Osteocyte (in vitro differentiated cells): ENCODE measurements at regions not wholly inside any gene's neighbourhood (a gene's known extent, or its start where the extent isn't known, plus 50 kb on each side); places are given as distances from the start of the nearest gene placed in this dataset.

Source experiments
- DNase-seq: peaks from one replicate; pipeline ENCODE4 v3.0.0; 2021; ENCODE audit warnings: mixed read lengths; ENCODE audit not compliant: unreplicated experiment; ENCODE audit errors: extremely low spot score
- H3K27ac Mint-ChIP-seq: one replicate; pipeline ENCODE4 v1.8.0; 2021; ENCODE audit warnings: mild to moderate bottlenecking, mixed read lengths; ENCODE audit not compliant: unreplicated experiment
- H3K27me3 Mint-ChIP-seq: one replicate; pipeline ENCODE4 v1.8.0; 2021; ENCODE audit warnings: mixed read lengths; ENCODE audit not compliant: unreplicated experiment
- H3K36me3 Mint-ChIP-seq: one replicate; pipeline ENCODE4 v1.8.0; 2021; ENCODE audit warnings: mixed read lengths; ENCODE audit not compliant: unreplicated experiment
- H3K4me1 Mint-ChIP-seq: one replicate; pipeline ENCODE4 v1.8.0; 2021; ENCODE audit warnings: mixed read lengths; ENCODE audit not compliant: unreplicated experiment
- H3K4me3 Mint-ChIP-seq: one replicate; pipeline ENCODE4 v1.8.0; 2021; ENCODE audit warnings: mild to moderate bottlenecking, moderate library complexity, mixed read lengths; ENCODE audit not compliant: unreplicated experiment
- H3K9me3 Mint-ChIP-seq: one replicate; pipeline ENCODE4 v1.8.0; 2021; ENCODE audit warnings: mixed read lengths; ENCODE audit not compliant: unreplicated experiment
- TF ChIP-seq, protein P1 (sequence below): fragments of 200-600 bp; sonication (generic); IDR thresholded peaks from 2 replicates; pipeline ENCODE4 v1.5.0; 2021; ENCODE audit warnings: antibody characterized with exemption, mild to moderate bottlenecking, moderate library complexity

DNA sequence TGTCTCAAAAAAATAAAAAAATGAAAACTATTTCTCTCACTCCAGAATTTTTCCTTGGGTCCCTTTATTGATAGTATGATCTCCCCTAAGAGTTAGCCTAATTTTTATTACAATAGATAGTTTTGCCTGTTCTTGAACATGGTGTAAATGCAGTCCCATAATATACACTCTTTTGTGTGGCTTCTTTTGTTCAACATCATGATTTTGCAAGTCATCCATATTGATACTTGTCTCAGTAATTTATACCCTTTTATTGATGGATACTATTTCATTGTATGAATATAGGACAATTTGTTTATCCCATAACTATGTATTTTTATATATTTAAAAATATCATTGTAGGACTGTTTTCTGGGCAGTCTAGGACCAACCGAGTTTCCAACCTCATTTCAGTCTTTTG, 207.0 kb downstream of the UTP18 start:
- Mint-ChIP-seq H3K27ac (no peak overlapping the region), H3K4me1 (no peaks in the 10 kb centered on the region), H3K4me3 (no peak overlapping the region), H3K27me3 (no peaks in the 10 kb centered on the region), H3K9me3 (no peaks in the 10 kb centered on the region), H3K36me3 (no peaks in the 10 kb centered on the region)
- no peak for DNase-seq
- TF ChIP-seq, protein P1, sequence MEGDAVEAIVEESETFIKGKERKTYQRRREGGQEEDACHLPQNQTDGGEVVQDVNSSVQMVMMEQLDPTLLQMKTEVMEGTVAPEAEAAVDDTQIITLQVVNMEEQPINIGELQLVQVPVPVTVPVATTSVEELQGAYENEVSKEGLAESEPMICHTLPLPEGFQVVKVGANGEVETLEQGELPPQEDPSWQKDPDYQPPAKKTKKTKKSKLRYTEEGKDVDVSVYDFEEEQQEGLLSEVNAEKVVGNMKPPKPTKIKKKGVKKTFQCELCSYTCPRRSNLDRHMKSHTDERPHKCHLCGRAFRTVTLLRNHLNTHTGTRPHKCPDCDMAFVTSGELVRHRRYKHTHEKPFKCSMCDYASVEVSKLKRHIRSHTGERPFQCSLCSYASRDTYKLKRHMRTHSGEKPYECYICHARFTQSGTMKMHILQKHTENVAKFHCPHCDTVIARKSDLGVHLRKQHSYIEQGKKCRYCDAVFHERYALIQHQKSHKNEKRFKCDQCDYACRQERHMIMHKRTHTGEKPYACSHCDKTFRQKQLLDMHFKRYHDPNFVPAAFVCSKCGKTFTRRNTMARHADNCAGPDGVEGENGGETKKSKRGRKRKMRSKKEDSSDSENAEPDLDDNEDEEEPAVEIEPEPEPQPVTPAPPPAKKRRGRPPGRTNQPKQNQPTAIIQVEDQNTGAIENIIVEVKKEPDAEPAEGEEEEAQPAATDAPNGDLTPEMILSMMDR: no peak

DNA sequence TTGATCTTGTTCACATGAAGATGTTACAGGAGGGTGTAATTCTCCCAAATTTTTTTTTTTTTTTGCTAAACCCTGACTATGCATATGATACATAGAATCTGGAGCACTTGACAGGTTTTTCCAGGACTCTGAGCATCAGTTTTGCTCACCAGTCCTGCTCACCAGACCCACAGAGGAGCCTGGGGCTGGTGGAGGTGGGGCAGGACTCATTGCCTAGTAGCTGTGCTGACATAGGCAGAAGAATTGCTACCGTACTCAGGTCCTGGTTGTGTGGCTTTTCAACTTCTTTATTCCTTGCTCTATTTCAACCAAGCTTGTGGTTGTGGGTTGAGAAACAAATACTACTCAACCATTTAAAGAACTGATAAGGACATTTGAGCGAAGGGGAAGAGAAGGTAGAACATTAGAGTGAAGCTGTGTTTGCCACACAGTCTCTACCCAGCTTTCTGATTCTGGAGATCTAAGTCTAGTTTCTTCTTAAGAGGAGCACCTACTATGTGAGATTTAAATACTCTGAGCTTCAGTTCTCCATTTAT, 212.4 kb downstream of the UTP18 start:
- no peak overlapping the region for H3K4me3 Mint-ChIP-seq
- no peaks in the 10 kb centered on the region for H3K9me3 Mint-ChIP-seq
- no peak overlapping the region for H3K27ac Mint-ChIP-seq
- no peaks in the 10 kb centered on the region for H3K36me3 Mint-ChIP-seq
- TF ChIP-seq, protein P1: no peak
- no peaks in the 10 kb centered on the region for H3K27me3 Mint-ChIP-seq
- no peaks in the 10 kb centered on the region for H3K4me1 Mint-ChIP-seq
- DNase-seq: no peak

DNA sequence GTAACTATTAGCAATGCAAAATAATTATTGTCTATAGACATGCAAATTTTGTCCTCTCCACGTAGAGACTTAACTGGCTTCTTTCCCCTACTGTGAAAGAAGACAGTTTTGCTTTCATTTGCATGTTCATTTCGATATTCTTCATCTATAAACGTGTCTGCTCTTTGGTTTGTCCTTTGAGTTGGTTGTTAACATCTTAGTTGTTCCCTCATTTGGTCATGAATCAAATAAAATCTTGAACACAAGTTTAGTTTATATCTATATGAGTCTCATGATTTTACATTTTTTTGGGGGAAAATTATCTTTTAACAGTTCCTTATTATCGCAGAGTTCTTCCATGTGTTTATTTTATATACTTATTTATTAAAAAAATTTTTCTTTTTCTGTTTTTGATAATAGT, 214.4 kb downstream of the UTP18 start:
- Mint-ChIP-seq H3K4me1 (no peaks in the 10 kb centered on the region), H3K9me3 (peaks cover 3% of the 10 kb centered on the region), H3K36me3 (no peaks in the 10 kb centered on the region), H3K27me3 (no peaks in the 10 kb centered on the region), H3K4me3 (no peak overlapping the region), H3K27ac (no peak overlapping the region)
- no peak for DNase-seq
- TF ChIP-seq, protein P1: no peak

DNA sequence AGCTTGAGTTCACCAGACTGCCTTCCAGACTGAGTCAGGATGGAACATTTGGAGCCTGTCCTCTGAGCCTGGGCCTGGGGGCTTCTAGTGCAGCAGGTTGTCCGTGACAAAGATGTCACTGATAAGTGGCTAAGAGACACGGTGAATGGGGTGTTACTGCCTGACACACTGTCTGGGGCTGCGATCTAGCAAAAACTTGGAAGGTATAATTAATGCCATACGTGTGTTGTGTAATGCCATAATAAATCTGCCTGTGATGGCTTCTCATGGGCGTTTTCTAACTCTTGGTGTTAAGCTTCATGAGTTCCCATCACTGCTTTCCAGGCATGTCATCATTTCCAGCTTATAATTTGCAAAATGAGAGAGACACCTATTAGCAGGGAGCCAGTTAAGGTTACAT, 215.4 kb downstream of the UTP18 start:
- DNase-seq: no peak
- Mint-ChIP-seq H3K27ac (no peak overlapping the region), H3K27me3 (no peaks in the 10 kb centered on the region), H3K4me3 (no peak overlapping the region), H3K36me3 (no peaks in the 10 kb centered on the region), H3K4me1 (no peaks in the 10 kb centered on the region), H3K9me3 (peaks cover 9% of the 10 kb centered on the region)
- TF ChIP-seq, protein P1: no peak

DNA sequence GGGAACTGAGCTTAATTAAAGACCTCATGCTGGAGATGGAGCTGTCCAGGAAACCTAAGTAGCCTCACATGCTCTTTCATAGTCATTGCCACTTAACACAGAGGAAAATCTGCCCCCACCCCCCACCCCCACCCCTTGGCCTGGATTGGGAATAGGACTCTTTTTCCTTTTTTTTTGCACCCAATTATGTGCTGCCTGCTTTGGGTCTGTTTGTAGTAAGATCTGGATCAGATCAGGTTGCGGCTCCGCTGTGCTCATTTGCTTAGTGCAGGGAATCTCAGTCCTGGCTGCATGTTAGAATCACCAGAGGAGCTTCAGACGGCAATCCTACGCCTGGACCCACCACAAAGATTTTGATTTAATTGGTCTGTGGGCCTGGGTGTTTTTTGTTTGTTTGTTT, 219.0 kb downstream of the UTP18 start:
- H3K27me3 Mint-ChIP-seq: no peaks in the 10 kb centered on the region
- TF ChIP-seq, protein P1: no peak
- H3K27ac Mint-ChIP-seq: no peak overlapping the region
- no peak overlapping the region for H3K4me3 Mint-ChIP-seq
- no peaks in the 10 kb centered on the region for H3K36me3 Mint-ChIP-seq
- no peaks in the 10 kb centered on the region for H3K4me1 Mint-ChIP-seq
- no peak for DNase-seq
- peaks cover 19% of the 10 kb centered on the region for H3K9me3 Mint-ChIP-seq
